ENCODE measurements at regions not wholly inside any gene's neighbourhood (a gene's known extent, or its start where the extent isn't known, plus 50 kb on each side); places are given as distances from the start of the nearest gene placed in this dataset.
A peak's percentile ranks its signal among the peaks of the same experiment; 100 is the strongest.

GRCh38 chr1:5750186-5751162 is 241.8 kb downstream of the NPHP4 start:
- no peak for DNase-seq

GRCh38 chr1:5748286-5749225 is 243.7 kb downstream of the NPHP4 start:
- no peak for DNase-seq

GRCh38 chr1:5747426-5748285 is 244.6 kb downstream of the NPHP4 start:
- no peak for DNase-seq

- DNase-seq: no peak
These were observed 245.4 kb downstream of the NPHP4 start for GRCh38 chr1:5746611-5747425.

- DNase-seq: peak; percentile 61
These were observed 246.2 kb downstream of the NPHP4 start for GRCh38 chr1:5745800-5746610.

- no peak for DNase-seq
These were observed 247.1 kb downstream of the NPHP4 start for GRCh38 chr1:5744911-5745799.

GRCh38 chr1:5744341-5744740 is 247.9 kb downstream of the NPHP4 start:
- DNase-seq: no peak

GRCh38 chr1:5743435-5744095 is 248.7 kb downstream of the NPHP4 start:
- no peak for DNase-seq

GRCh38 chr1:5742801-5743200 is 249.4 kb downstream of the NPHP4 start:
- no peak for DNase-seq

GRCh38 chr1:5742032-5742431 is 250.2 kb downstream of the NPHP4 start:
- no peak for DNase-seq

- DNase-seq: no peak
These were observed 251.1 kb downstream of the NPHP4 start for GRCh38 chr1:5740865-5741860.

GRCh38 chr1:5740450-5740849 is 251.8 kb downstream of the NPHP4 start:
- DNase-seq: no peak

- DNase-seq: no peak
These were observed 252.6 kb downstream of the NPHP4 start for GRCh38 chr1:5739561-5740078.

- DNase-seq: no peak
These were observed 253.2 kb downstream of the NPHP4 start for GRCh38 chr1:5738911-5739462.

GRCh38 chr1:5737081-5737480 is 255.1 kb downstream of the NPHP4 start:
- DNase-seq: no peak

GRCh38 chr1:5734996-5735395 is 257.2 kb downstream of the NPHP4 start:
- no peak for DNase-seq

Data from left kidney (tissue), 1 donor.